22Rv1 (cell line): ENCODE measurements at regions not wholly inside any gene's neighbourhood (a gene's known extent, or its start where the extent isn't known, plus 50 kb on each side); places are given as distances from the start of the nearest gene placed in this dataset.

Experiments
- CTCF ChIP-seq: fragments of 450-650 bp; IDR thresholded peaks from 2 replicates; pipeline ENCODE4 v1.5.1; 2017; ENCODE audit warnings: mild to moderate bottlenecking
- ZFX ChIP-seq: fragments of 450-650 bp; IDR thresholded peaks from 2 replicates; pipeline ENCODE4 v1.6.1; 2017; ENCODE audit warnings: antibody characterized with exemption, borderline replicate concordance

- TF ChIP-seq CTCF (no peak), ZFX (no peak)
These were observed 169.2 kb downstream of the NOC3L start for GRCh38 chr10:94193466-94193924.
